IPS DF 19.7 (cell line): ENCODE measurements at regions not wholly inside any gene's neighbourhood (a gene's known extent, or its start where the extent isn't known, plus 50 kb on each side); places are given as distances from the start of the nearest gene placed in this dataset.
"Not testable (repeated sequence)": the region's sequence is repeated elsewhere in the genome, so short reads cannot be mapped to it uniquely, and the experiment has no call there.

Experiments used
- DNase-seq: peaks from one replicate; pipeline ENCODE4 v3.0.0-alpha.2; 2013; ENCODE audit warnings: low read depth, low spot score

GRCh38 chr9:73054091-73054490, 97.6 kb upstream of the ANXA1 start:
- DNase-seq = no peak

GRCh38 chr9:73053543-73053942, 98.1 kb upstream of the ANXA1 start:
- DNase-seq = no peak

- peak; percentile 35 for DNase-seq
Measured at GRCh38 chr9:73050887-73051550, 98.2 kb upstream of the ALDH1A1 start.

- DNase-seq = no peak
Measured at GRCh38 chr9:73050065-73050816, 97.4 kb upstream of the ALDH1A1 start.

- DNase-seq = no peak
Measured at GRCh38 chr9:73049280-73049679, 96.4 kb upstream of the ALDH1A1 start.

GRCh38 chr9:73046769-73047168, 93.9 kb upstream of the ALDH1A1 start:
- no peak for DNase-seq

GRCh38 chr9:73044776-73045175, 91.9 kb upstream of the ALDH1A1 start:
- DNase-seq = not testable (repeated sequence)

GRCh38 chr9:73042155-73042554, 89.3 kb upstream of the ALDH1A1 start:
- DNase-seq = no peak

GRCh38 chr9:73039271-73040263, 86.7 kb upstream of the ALDH1A1 start:
- DNase-seq = no peak

GRCh38 chr9:73038613-73039012, 85.8 kb upstream of the ALDH1A1 start:
- no peak for DNase-seq

- DNase-seq = no peak
Measured at GRCh38 chr9:73038089-73038509, 85.2 kb upstream of the ALDH1A1 start.

- DNase-seq = no peak
Measured at GRCh38 chr9:73037613-73038012, 84.8 kb upstream of the ALDH1A1 start.

- no peak for DNase-seq
Measured at GRCh38 chr9:73034962-73035361, 82.1 kb upstream of the ALDH1A1 start.

- no peak for DNase-seq
Measured at GRCh38 chr9:73031350-73031749, 78.5 kb upstream of the ALDH1A1 start.

GRCh38 chr9:73030370-73031030, 77.6 kb upstream of the ALDH1A1 start:
- DNase-seq = no peak

GRCh38 chr9:73029346-73029745, 76.5 kb upstream of the ALDH1A1 start:
- no peak for DNase-seq

- no peak for DNase-seq
Measured at GRCh38 chr9:73026375-73026774, 73.5 kb upstream of the ALDH1A1 start.

- no peak for DNase-seq
Measured at GRCh38 chr9:73024601-73025034, 71.8 kb upstream of the ALDH1A1 start.

- peak; percentile 28 for DNase-seq
Measured at GRCh38 chr9:73023025-73023541, 70.2 kb upstream of the ALDH1A1 start.

- no peak for DNase-seq
Measured at GRCh38 chr9:73022353-73022752, 69.5 kb upstream of the ALDH1A1 start.

- DNase-seq = no peak
Measured at GRCh38 chr9:73020877-73021276, 68.0 kb upstream of the ALDH1A1 start.
